OCI-LY3 (cell line): ENCODE measurements at regions not wholly inside any gene's neighbourhood (a gene's known extent, or its start where the extent isn't known, plus 50 kb on each side); places are given as distances from the start of the nearest gene placed in this dataset.

Experiments
- EZH2phosphoT487 ChIP-seq: fragments of 200-600 bp; shearing (Covaris generic); IDR thresholded peaks from 2 replicates; pipeline ENCODE4 v1.6.1; 2018; ENCODE audit warnings: antibody characterized with exemption, mixed run types, low read depth
- TF ChIP-seq, protein P1 (sequence below): fragments of 200-600, 300-600 bp; sonication (generic); IDR thresholded peaks from 2 replicates; pipeline ENCODE4 v1.5.1; 2014; ENCODE audit warnings: antibody characterized with exemption, low read length, low read depth

GRCh38 chr12:28955931-28956330 is 193.1 kb upstream of the FAR2 start:
- TF ChIP-seq EZH2phosphoT487 = no peak
- TF ChIP-seq, protein P1, sequence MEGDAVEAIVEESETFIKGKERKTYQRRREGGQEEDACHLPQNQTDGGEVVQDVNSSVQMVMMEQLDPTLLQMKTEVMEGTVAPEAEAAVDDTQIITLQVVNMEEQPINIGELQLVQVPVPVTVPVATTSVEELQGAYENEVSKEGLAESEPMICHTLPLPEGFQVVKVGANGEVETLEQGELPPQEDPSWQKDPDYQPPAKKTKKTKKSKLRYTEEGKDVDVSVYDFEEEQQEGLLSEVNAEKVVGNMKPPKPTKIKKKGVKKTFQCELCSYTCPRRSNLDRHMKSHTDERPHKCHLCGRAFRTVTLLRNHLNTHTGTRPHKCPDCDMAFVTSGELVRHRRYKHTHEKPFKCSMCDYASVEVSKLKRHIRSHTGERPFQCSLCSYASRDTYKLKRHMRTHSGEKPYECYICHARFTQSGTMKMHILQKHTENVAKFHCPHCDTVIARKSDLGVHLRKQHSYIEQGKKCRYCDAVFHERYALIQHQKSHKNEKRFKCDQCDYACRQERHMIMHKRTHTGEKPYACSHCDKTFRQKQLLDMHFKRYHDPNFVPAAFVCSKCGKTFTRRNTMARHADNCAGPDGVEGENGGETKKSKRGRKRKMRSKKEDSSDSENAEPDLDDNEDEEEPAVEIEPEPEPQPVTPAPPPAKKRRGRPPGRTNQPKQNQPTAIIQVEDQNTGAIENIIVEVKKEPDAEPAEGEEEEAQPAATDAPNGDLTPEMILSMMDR = no peak
